GM19035 (cell line): ENCODE measurements at regions not wholly inside any gene's neighbourhood (a gene's known extent, or its start where the extent isn't known, plus 50 kb on each side); places are given as distances from the start of the nearest gene placed in this dataset.
"Not testable (repeated sequence)": the region's sequence is repeated elsewhere in the genome, so short reads cannot be mapped to it uniquely, and the experiment has no call there.

Experiments used
- ATAC-seq: cut with Tn5 transposase; IDR thresholded peaks from one replicate; pipeline ENCODE4 v1.9.1; 2021; ENCODE audit not compliant: unreplicated experiment

- ATAC-seq = no peak
Measured at GRCh38 chr5:101102506-101102905, 199.4 kb upstream of the ST8SIA4 start.

GRCh38 chr5:101091902-101092301 is 188.8 kb upstream of the ST8SIA4 start:
- ATAC-seq = no peak

GRCh38 chr5:101084353-101084752 is 181.3 kb upstream of the ST8SIA4 start:
- no peak for ATAC-seq

- no peak for ATAC-seq
Measured at GRCh38 chr5:101080462-101081240, 177.6 kb upstream of the ST8SIA4 start.

GRCh38 chr5:101068298-101068697 is 165.2 kb upstream of the ST8SIA4 start:
- ATAC-seq = no peak

- no peak for ATAC-seq
Measured at GRCh38 chr5:101067429-101067828, 164.3 kb upstream of the ST8SIA4 start.

- no peak for ATAC-seq
Measured at GRCh38 chr5:101062902-101063301, 159.8 kb upstream of the ST8SIA4 start.

GRCh38 chr5:101047181-101047580 is 144.1 kb upstream of the ST8SIA4 start:
- ATAC-seq = no peak

- no peak for ATAC-seq
Measured at GRCh38 chr5:101045689-101046088, 142.6 kb upstream of the ST8SIA4 start.

- ATAC-seq = not testable (repeated sequence)
Measured at GRCh38 chr5:101040002-101040401, 136.9 kb upstream of the ST8SIA4 start.

GRCh38 chr5:101036778-101037177 is 133.7 kb upstream of the ST8SIA4 start:
- ATAC-seq = no peak

GRCh38 chr5:101035425-101035824 is 132.3 kb upstream of the ST8SIA4 start:
- no peak for ATAC-seq

- ATAC-seq = no peak
Measured at GRCh38 chr5:101024299-101024698, 121.2 kb upstream of the ST8SIA4 start.

GRCh38 chr5:101018299-101018698 is 115.2 kb upstream of the ST8SIA4 start:
- ATAC-seq = no peak

GRCh38 chr5:101012880-101013279 is 109.8 kb upstream of the ST8SIA4 start:
- ATAC-seq = no peak

GRCh38 chr5:101009758-101010519 is 106.9 kb upstream of the ST8SIA4 start:
- ATAC-seq = peak; percentile 92

- no peak for ATAC-seq
Measured at GRCh38 chr5:100992354-100992753, 89.3 kb upstream of the ST8SIA4 start.

GRCh38 chr5:100983601-100984000 is 80.5 kb upstream of the ST8SIA4 start:
- ATAC-seq = not testable (repeated sequence)

- ATAC-seq = no peak
Measured at GRCh38 chr5:100974082-100974481, 71.0 kb upstream of the ST8SIA4 start.

GRCh38 chr5:100970646-100971255 is 67.7 kb upstream of the ST8SIA4 start:
- ATAC-seq = no peak

- ATAC-seq = no peak
Measured at GRCh38 chr5:100965291-100965690, 62.2 kb upstream of the ST8SIA4 start.
